ENCODE measurements at regions not wholly inside any gene's neighbourhood (a gene's known extent, or its start where the extent isn't known, plus 50 kb on each side); places are given as distances from the start of the nearest gene placed in this dataset.

- TF ChIP-seq CTCF (IDR thresholded peaks at IDR 0.05; ENCODE audit: low read depth, low read length) = no peak
- TF ChIP-seq EZH2phosphoT487 (IDR thresholded peaks at IDR 0.05; ENCODE audit: low read depth) = no peak
Measured at GRCh38 chr2:167814881-167815718, 432.3 kb downstream of the STK39 start.

Measured in OCI-LY3 (cell line).